H9 (cell line): ENCODE measurements at regions not wholly inside any gene's neighbourhood (a gene's known extent, or its start where the extent isn't known, plus 50 kb on each side); places are given as distances from the start of the nearest gene placed in this dataset.

Experiments used
- DNase-seq: peaks from one replicate; pipeline ENCODE4 v3.0.0-alpha.2; 2017
- H2AFZ ChIP-seq: one replicate; pipeline ENCODE4 v1.6.1; 2013; ENCODE audit warnings: mild to moderate bottlenecking, low read length, control low read depth, moderate library complexity
- H2AK5ac ChIP-seq: 2 replicates; pipeline ENCODE4 v1.6.1; 2013; ENCODE audit warnings: low read length, control low read depth, mixed read lengths; ENCODE audit not compliant: insufficient read length
- H2BK120ac ChIP-seq: one replicate; pipeline ENCODE4 v1.6.1; 2013; ENCODE audit warnings: low read depth, mild to moderate bottlenecking, low read length, control low read depth, inconsistent platforms; ENCODE audit not compliant: poor library complexity, severe bottlenecking
- H2BK12ac ChIP-seq: 2 replicates; pipeline ENCODE4 v1.6.1; 2013; ENCODE audit warnings: low read length, control low read depth, mixed read lengths, low read depth; ENCODE audit not compliant: insufficient read length
- H2BK15ac ChIP-seq: 2 replicates; pipeline ENCODE4 v1.6.1; 2013; ENCODE audit warnings: low read depth, low read length, control low read depth
- H2BK20ac ChIP-seq: one replicate; pipeline ENCODE4 v1.6.1; 2013; ENCODE audit warnings: low read depth, mild to moderate bottlenecking, low read length, control low read depth, inconsistent platforms; ENCODE audit not compliant: poor library complexity, severe bottlenecking
- H2BK5ac ChIP-seq: 2 replicates; pipeline ENCODE4 v1.6.1; 2013; ENCODE audit warnings: low read length, control low read depth, mixed read lengths; ENCODE audit not compliant: insufficient read length
- H3K14ac ChIP-seq: 2 replicates; pipeline ENCODE4 v1.6.1; 2013; ENCODE audit warnings: low read length, control low read depth; ENCODE audit not compliant: insufficient read depth
- H3K18ac ChIP-seq: 2 replicates; pipeline ENCODE4 v1.6.1; 2013; ENCODE audit warnings: low read depth, mild to moderate bottlenecking, mixed read lengths, low read length, control low read depth; ENCODE audit not compliant: insufficient read length
- H3K23ac ChIP-seq: 2 replicates; pipeline ENCODE4 v1.6.1; 2013; ENCODE audit warnings: low read length, control low read depth, mixed read lengths, low read depth; ENCODE audit not compliant: insufficient read length
- H3K23me2 ChIP-seq: 2 replicates; pipeline ENCODE4 v1.6.1; 2013; ENCODE audit warnings: low read depth, mild to moderate bottlenecking, mixed read lengths, low read length, control low read depth; ENCODE audit not compliant: insufficient read length, poor library complexity, severe bottlenecking
- H3K27ac ChIP-seq: 2 replicates; pipeline ENCODE4 v1.5.1; 2013; ENCODE audit warnings: low read length, control low read depth, mixed read lengths, low read depth; ENCODE audit not compliant: insufficient read length
- H3K27me3 ChIP-seq: 2 replicates; pipeline ENCODE4 v1.6.1; 2013; ENCODE audit warnings: low read length, control low read depth, inconsistent platforms; ENCODE audit not compliant: insufficient read depth
- H3K4ac ChIP-seq: 2 replicates; pipeline ENCODE4 v1.6.1; 2013; ENCODE audit warnings: low read depth, mild to moderate bottlenecking, control low read depth, inconsistent platforms, low read length, moderate library complexity
- H3K4me1 ChIP-seq: 2 replicates; pipeline ENCODE4 v1.6.1; 2013; ENCODE audit warnings: low read length, control low read depth, inconsistent platforms; ENCODE audit not compliant: insufficient read depth
- H3K4me2 ChIP-seq: 2 replicates; pipeline ENCODE4 v1.6.1; 2013; ENCODE audit warnings: low read length, control low read depth, mixed read lengths; ENCODE audit not compliant: insufficient read length, insufficient read depth
- H3K56ac ChIP-seq: 2 replicates; pipeline ENCODE4 v1.6.1; 2013; ENCODE audit warnings: low read depth, mild to moderate bottlenecking, mixed read lengths, low read length, control low read depth; ENCODE audit not compliant: insufficient read length
- H3K79me1 ChIP-seq: 2 replicates; pipeline ENCODE4 v1.6.1; 2013; ENCODE audit warnings: low read depth, mild to moderate bottlenecking, moderate library complexity, low read length, control low read depth, inconsistent platforms; ENCODE audit not compliant: insufficient read depth, poor library complexity, severe bottlenecking
- H3K79me2 ChIP-seq: 2 replicates; pipeline ENCODE4 v1.6.1; 2013; ENCODE audit warnings: low read length, control low read depth, inconsistent platforms; ENCODE audit not compliant: insufficient read depth
- H3K9ac ChIP-seq: 2 replicates; pipeline ENCODE4 v1.6.1; 2013; ENCODE audit warnings: low read length, control low read depth, mixed read lengths; ENCODE audit not compliant: insufficient read length; ENCODE audit errors: extremely low read depth
- H3K9me3 ChIP-seq: one replicate; pipeline ENCODE4 v1.6.1; 2013; ENCODE audit warnings: low read depth, low read length, inconsistent platforms; ENCODE audit not compliant: control insufficient read depth
- H3T11ph ChIP-seq: one replicate; pipeline ENCODE4 v1.6.1; 2013; ENCODE audit warnings: mild to moderate bottlenecking, low read length, control low read depth, inconsistent platforms
- H4K20me1 ChIP-seq: one replicate; pipeline ENCODE4 v1.6.1; 2013; ENCODE audit not compliant: control insufficient read depth, insufficient read length, insufficient read depth
- H4K5ac ChIP-seq: 2 replicates; pipeline ENCODE4 v1.6.1; 2013; ENCODE audit warnings: low read depth, mild to moderate bottlenecking, mixed read lengths, low read length, control low read depth; ENCODE audit not compliant: insufficient read length
- H4K8ac ChIP-seq: replicated peaks from 2 replicates; pipeline ENCODE4 v1.6.1; 2013; ENCODE audit warnings: low read length, control low read depth, mixed read lengths, low read depth; ENCODE audit not compliant: insufficient read length
- H4K91ac ChIP-seq: 2 replicates; pipeline ENCODE4 v1.6.1; 2013; ENCODE audit warnings: low read depth, mild to moderate bottlenecking, moderate library complexity, mixed read lengths, low read length, control low read depth; ENCODE audit not compliant: insufficient read length
- H3K27ac Mint-ChIP-seq, 3 experiments: 2 replicates in 2 of 3; 3 replicates in 1 of 3; pipeline ENCODE4 v1.8.0; 2020 to 2021; ENCODE audit warnings: mixed read lengths in 3 of 3, mild to moderate bottlenecking in 1 of 3, moderate library complexity in 1 of 3
- H3K27me3 Mint-ChIP-seq: 2 replicates; pipeline ENCODE4 v1.8.0; 2021; ENCODE audit warnings: low read depth, mild to moderate bottlenecking, moderate library complexity, mixed read lengths
- H3K36me3 Mint-ChIP-seq, 3 experiments: 2 replicates in 2 of 3; 3 replicates in 1 of 3; pipeline ENCODE4 v1.8.0; 2020 to 2021; ENCODE audit warnings: low read depth in 3 of 3, mixed read lengths in 3 of 3; ENCODE audit not compliant: insufficient read depth in 1 of 3
- H3K4me1 Mint-ChIP-seq, 2 experiments: 2 replicates each; pipeline ENCODE4 v1.8.0; 2020; ENCODE audit warnings: mixed read lengths in 2 of 2
- H3K4me3 Mint-ChIP-seq, 2 experiments: 2 replicates in 1 of 2; 3 replicates in 1 of 2; pipeline ENCODE4 v1.8.0; 2020 to 2021; ENCODE audit warnings: mild to moderate bottlenecking in 2 of 2, mixed read lengths in 2 of 2, moderate library complexity in 1 of 2
- H3K9me3 Mint-ChIP-seq, 2 experiments: 2 replicates in 1 of 2; 3 replicates in 1 of 2; pipeline ENCODE4 v1.8.0; 2020; ENCODE audit warnings: mild to moderate bottlenecking in 2 of 2, mixed read lengths in 2 of 2, moderate library complexity in 1 of 2
- TF ChIP-seq, protein P1 (sequence below): fragments of 200-600 bp; sonication (generic); conservative IDR thresholded peaks from 3 replicates; pipeline ENCODE4 v1.8.0; 2021; ENCODE audit warnings: antibody characterized with exemption, mild to moderate bottlenecking

- Histone ChIP-seq H3K56ac (no peak overlapping the region), H2BK12ac (no peak overlapping the region), H3K4ac (no peak overlapping the region), H4K91ac (no peak overlapping the region), H3K27me3 (no peaks in the 10 kb centered on the region), H2AK5ac (no peak overlapping the region), H2BK120ac (no peak overlapping the region), H3K79me1 (no peaks in the 10 kb centered on the region), H4K8ac (no peak overlapping the region), H2BK5ac (no peak overlapping the region), H2BK15ac (no peak overlapping the region), H3T11ph (no peak overlapping the region), H3K18ac (no peak overlapping the region), H3K27ac (no peak overlapping the region), H3K23me2 (no peaks in the 10 kb centered on the region), H4K20me1 (no peaks in the 10 kb centered on the region), H3K23ac (no peak overlapping the region), H3K4me1 (no peaks in the 10 kb centered on the region), H2BK20ac (no peak overlapping the region), H2AFZ (no peak overlapping the region), H3K9me3 (no peaks in the 10 kb centered on the region), H3K4me2 (no peak overlapping the region), H3K14ac (no peak overlapping the region), H3K79me2 (no peaks in the 10 kb centered on the region), H3K9ac (no peak overlapping the region), H4K5ac (no peak overlapping the region)
- Mint-ChIP-seq H3K36me3 (no peaks in the 10 kb centered on the region), H3K9me3 (no peaks in the 10 kb centered on the region), H3K4me3 (no peak overlapping the region), H3K27me3 (no peaks in the 10 kb centered on the region; the same call in 1 of the 2 replicates), H3K4me1 (peaks cover 6 to 9% of the 10 kb centered on the region in 2 experiments; a peak in 3 of 4 replicates), H3K27ac (no peak overlapping the region)
- TF ChIP-seq, protein P1, sequence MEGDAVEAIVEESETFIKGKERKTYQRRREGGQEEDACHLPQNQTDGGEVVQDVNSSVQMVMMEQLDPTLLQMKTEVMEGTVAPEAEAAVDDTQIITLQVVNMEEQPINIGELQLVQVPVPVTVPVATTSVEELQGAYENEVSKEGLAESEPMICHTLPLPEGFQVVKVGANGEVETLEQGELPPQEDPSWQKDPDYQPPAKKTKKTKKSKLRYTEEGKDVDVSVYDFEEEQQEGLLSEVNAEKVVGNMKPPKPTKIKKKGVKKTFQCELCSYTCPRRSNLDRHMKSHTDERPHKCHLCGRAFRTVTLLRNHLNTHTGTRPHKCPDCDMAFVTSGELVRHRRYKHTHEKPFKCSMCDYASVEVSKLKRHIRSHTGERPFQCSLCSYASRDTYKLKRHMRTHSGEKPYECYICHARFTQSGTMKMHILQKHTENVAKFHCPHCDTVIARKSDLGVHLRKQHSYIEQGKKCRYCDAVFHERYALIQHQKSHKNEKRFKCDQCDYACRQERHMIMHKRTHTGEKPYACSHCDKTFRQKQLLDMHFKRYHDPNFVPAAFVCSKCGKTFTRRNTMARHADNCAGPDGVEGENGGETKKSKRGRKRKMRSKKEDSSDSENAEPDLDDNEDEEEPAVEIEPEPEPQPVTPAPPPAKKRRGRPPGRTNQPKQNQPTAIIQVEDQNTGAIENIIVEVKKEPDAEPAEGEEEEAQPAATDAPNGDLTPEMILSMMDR: no peak
- DNase-seq: no peak
Observed at GRCh38 chr5:159493696-159494095, 163.4 kb upstream of the IL12B start.
